MM.1S (cell line): ENCODE measurements at regions not wholly inside any gene's neighbourhood (a gene's known extent, or its start where the extent isn't known, plus 50 kb on each side); places are given as distances from the start of the nearest gene placed in this dataset.

Experiments used
- DNase-seq: peaks from one replicate; pipeline ENCODE4 v3.0.0-alpha.2; 2015
- H2AFZ ChIP-seq: fragments of 300-600 bp; sonication (generic); 2 replicates; pipeline ENCODE4 v1.6.0; 2016; ENCODE audit warnings: antibody characterized with exemption, low read length
- H3F3A ChIP-seq: fragments of 300-600 bp; sonication (generic); 2 replicates; pipeline ENCODE4 v1.6.1; 2016; ENCODE audit warnings: mild to moderate bottlenecking, antibody characterized with exemption, low read length, moderate library complexity, mixed read lengths; ENCODE audit not compliant: insufficient read depth
- H3K27ac ChIP-seq: fragments of 300-600 bp; sonication (generic); 2 replicates; pipeline ENCODE4 v1.5.1; 2016; ENCODE audit warnings: mild to moderate bottlenecking, low read length
- H3K27me3 ChIP-seq: fragments of 300-600 bp; sonication (generic); replicated peaks from 2 replicates; pipeline ENCODE4 v1.6.0; 2016; ENCODE audit warnings: low read length; ENCODE audit not compliant: insufficient read depth
- H3K36me3 ChIP-seq: fragments of 300-600 bp; sonication (generic); replicated peaks from 2 replicates; pipeline ENCODE4 v1.6.1; 2016; ENCODE audit warnings: mild to moderate bottlenecking, low read length, mixed read lengths; ENCODE audit not compliant: insufficient read depth
- H3K4me1 ChIP-seq: fragments of 300-600 bp; sonication (generic); 2 replicates; pipeline ENCODE4 v1.6.1; 2016; ENCODE audit warnings: low read length, mixed read lengths
- H3K4me2 ChIP-seq: fragments of 300-600 bp; sonication (generic); 2 replicates; pipeline ENCODE4 v1.6.0; 2016; ENCODE audit warnings: low read depth, low read length
- H3K4me3 ChIP-seq: fragments of 300-600 bp; sonication (generic); 2 replicates; pipeline ENCODE4 v1.5.1; 2016; ENCODE audit warnings: low read length, mixed read lengths
- H3K79me2 ChIP-seq: fragments of 300-600 bp; sonication (generic); 2 replicates; pipeline ENCODE4 v1.6.1; 2016; ENCODE audit warnings: mixed run types, low read length, mixed read lengths
- H3K9ac ChIP-seq: fragments of 300-600 bp; sonication (generic); 2 replicates; pipeline ENCODE4 v1.6.1; 2016; ENCODE audit warnings: low read length, mixed read lengths
- H3K9me2 ChIP-seq: fragments of 300-600 bp; sonication (generic); replicated peaks from 2 replicates; pipeline ENCODE4 v1.6.1; 2016; ENCODE audit warnings: mild to moderate bottlenecking, low read length, mixed read lengths; ENCODE audit not compliant: insufficient read depth
- H3K9me3 ChIP-seq: fragments of 300-600 bp; sonication (generic); replicated peaks from 2 replicates; pipeline ENCODE4 v1.6.1; 2016; ENCODE audit warnings: mild to moderate bottlenecking, low read length, mixed read lengths; ENCODE audit not compliant: insufficient read depth
- H4K20me1 ChIP-seq: fragments of 300-600 bp; sonication (generic); 2 replicates; pipeline ENCODE4 v1.6.1; 2016; ENCODE audit warnings: mild to moderate bottlenecking, low read length, moderate library complexity, mixed read lengths; ENCODE audit not compliant: insufficient read depth
- EZH2 ChIP-seq: fragments of 300-600 bp; sonication (generic); optimal IDR thresholded peaks from 2 replicates; pipeline ENCODE3; 2017; ENCODE audit warnings: low read depth, mild to moderate bottlenecking, antibody characterized with exemption, low read length, mixed read lengths
- EZH2phosphoT487 ChIP-seq: fragments of 300-600 bp; sonication (generic); IDR thresholded peaks from 2 replicates; pipeline ENCODE4 v1.6.1; 2018; ENCODE audit warnings: antibody characterized with exemption, low read length
- TF ChIP-seq, protein P1 (sequence below): fragments of 300-600 bp; sonication (generic); IDR thresholded peaks from 2 replicates; pipeline ENCODE4 v1.5.1; 2016; ENCODE audit warnings: antibody characterized with exemption, low read length, mixed read lengths

DNA sequence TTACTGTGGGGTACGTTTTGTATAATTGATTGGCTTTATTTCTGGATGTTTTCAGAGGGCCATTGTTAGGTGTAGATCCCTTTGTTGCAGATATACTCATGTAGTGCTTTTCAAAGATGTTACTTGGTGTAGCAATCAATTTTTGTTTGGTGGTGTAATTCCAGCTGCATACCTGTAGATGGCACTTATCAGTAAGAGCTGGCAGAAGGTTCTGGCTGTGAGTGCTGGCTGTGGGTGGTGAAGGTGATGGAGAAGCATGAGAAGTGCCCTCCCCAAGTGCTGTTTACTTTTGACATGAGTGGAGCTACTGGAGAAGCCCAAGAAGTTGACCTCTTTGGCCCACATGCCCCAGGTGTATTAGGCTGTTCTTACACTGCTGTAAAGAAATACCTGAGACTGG lies 1074.9 kb downstream of the FAM181B start:
- Histone ChIP-seq H3F3A (no peaks in the 10 kb centered on the region), H3K9me3 (no peaks in the 10 kb centered on the region), H3K36me3 (no peaks in the 10 kb centered on the region), H3K9me2 (no peaks in the 10 kb centered on the region), H3K4me3 (no peak overlapping the region), H4K20me1 (no peaks in the 10 kb centered on the region), H3K4me1 (no peaks in the 10 kb centered on the region), H3K27ac (no peak overlapping the region), H2AFZ (no peak overlapping the region), H3K27me3 (no peaks in the 10 kb centered on the region), H3K79me2 (no peaks in the 10 kb centered on the region), H3K4me2 (no peak overlapping the region), H3K9ac (no peak overlapping the region)
- TF ChIP-seq EZH2 (no peak), EZH2phosphoT487 (no peak)
- TF ChIP-seq, protein P1, sequence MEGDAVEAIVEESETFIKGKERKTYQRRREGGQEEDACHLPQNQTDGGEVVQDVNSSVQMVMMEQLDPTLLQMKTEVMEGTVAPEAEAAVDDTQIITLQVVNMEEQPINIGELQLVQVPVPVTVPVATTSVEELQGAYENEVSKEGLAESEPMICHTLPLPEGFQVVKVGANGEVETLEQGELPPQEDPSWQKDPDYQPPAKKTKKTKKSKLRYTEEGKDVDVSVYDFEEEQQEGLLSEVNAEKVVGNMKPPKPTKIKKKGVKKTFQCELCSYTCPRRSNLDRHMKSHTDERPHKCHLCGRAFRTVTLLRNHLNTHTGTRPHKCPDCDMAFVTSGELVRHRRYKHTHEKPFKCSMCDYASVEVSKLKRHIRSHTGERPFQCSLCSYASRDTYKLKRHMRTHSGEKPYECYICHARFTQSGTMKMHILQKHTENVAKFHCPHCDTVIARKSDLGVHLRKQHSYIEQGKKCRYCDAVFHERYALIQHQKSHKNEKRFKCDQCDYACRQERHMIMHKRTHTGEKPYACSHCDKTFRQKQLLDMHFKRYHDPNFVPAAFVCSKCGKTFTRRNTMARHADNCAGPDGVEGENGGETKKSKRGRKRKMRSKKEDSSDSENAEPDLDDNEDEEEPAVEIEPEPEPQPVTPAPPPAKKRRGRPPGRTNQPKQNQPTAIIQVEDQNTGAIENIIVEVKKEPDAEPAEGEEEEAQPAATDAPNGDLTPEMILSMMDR: peak; percentile 70
- DNase-seq: peak; percentile 54

GRCh38 chr11:81655351-81655750 lies 1078.3 kb downstream of the FAM181B start:
- no peaks in the 10 kb centered on the region for H3K4me1 ChIP-seq
- no peaks in the 10 kb centered on the region for H3K27me3 ChIP-seq
- no peaks in the 10 kb centered on the region for H3K36me3 ChIP-seq
- no peak overlapping the region for H3K9ac ChIP-seq
- H3F3A ChIP-seq: no peaks in the 10 kb centered on the region
- H4K20me1 ChIP-seq: no peaks in the 10 kb centered on the region
- no peaks in the 10 kb centered on the region for H3K9me2 ChIP-seq
- no peak for TF ChIP-seq EZH2
- TF ChIP-seq, protein P1: no peak
- TF ChIP-seq EZH2phosphoT487: no peak
- H3K79me2 ChIP-seq: no peaks in the 10 kb centered on the region
- no peak for DNase-seq
- no peak overlapping the region for H3K27ac ChIP-seq
- no peaks in the 10 kb centered on the region for H3K9me3 ChIP-seq
- no peak overlapping the region for H3K4me2 ChIP-seq
- H3K4me3 ChIP-seq: no peak overlapping the region
- no peak overlapping the region for H2AFZ ChIP-seq

DNA sequence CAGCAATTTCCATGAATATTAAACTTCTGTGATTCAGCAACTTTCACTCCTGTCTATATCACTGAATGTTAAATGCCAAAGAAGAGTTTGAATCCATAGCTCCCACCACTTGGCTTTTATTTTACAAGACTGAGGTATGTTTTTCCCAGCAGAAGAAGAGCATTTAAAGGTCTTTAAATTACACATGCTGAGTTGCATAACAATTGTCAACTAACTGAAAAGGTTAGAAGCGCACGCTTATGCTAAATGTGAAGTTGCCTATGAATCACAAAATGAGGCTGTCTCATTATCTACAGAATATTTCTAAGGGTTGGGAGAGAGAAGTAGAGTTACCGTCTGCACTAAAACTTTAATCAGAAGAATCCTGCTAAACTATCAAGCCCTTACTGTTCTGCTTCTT lies 1086.3 kb downstream of the FAM181B start:
- H3K27ac ChIP-seq: no peak overlapping the region
- H3K9ac ChIP-seq: no peak overlapping the region
- no peaks in the 10 kb centered on the region for H3K79me2 ChIP-seq
- no peaks in the 10 kb centered on the region for H3K9me2 ChIP-seq
- no peaks in the 10 kb centered on the region for H3K4me1 ChIP-seq
- no peak for TF ChIP-seq EZH2
- TF ChIP-seq, protein P1: no peak
- TF ChIP-seq EZH2phosphoT487: no peak
- no peak for DNase-seq
- no peak overlapping the region for H2AFZ ChIP-seq
- H3K27me3 ChIP-seq: no peaks in the 10 kb centered on the region
- no peaks in the 10 kb centered on the region for H3F3A ChIP-seq
- no peaks in the 10 kb centered on the region for H4K20me1 ChIP-seq
- no peaks in the 10 kb centered on the region for H3K36me3 ChIP-seq
- no peak overlapping the region for H3K4me3 ChIP-seq
- no peak overlapping the region for H3K4me2 ChIP-seq
- no peaks in the 10 kb centered on the region for H3K9me3 ChIP-seq
